ENCODE measurements at regions not wholly inside any gene's neighbourhood (a gene's known extent, or its start where the extent isn't known, plus 50 kb on each side); places are given as distances from the start of the nearest gene placed in this dataset.
A peak's percentile ranks its signal among the peaks of the same experiment; 100 is the strongest.

DNA sequence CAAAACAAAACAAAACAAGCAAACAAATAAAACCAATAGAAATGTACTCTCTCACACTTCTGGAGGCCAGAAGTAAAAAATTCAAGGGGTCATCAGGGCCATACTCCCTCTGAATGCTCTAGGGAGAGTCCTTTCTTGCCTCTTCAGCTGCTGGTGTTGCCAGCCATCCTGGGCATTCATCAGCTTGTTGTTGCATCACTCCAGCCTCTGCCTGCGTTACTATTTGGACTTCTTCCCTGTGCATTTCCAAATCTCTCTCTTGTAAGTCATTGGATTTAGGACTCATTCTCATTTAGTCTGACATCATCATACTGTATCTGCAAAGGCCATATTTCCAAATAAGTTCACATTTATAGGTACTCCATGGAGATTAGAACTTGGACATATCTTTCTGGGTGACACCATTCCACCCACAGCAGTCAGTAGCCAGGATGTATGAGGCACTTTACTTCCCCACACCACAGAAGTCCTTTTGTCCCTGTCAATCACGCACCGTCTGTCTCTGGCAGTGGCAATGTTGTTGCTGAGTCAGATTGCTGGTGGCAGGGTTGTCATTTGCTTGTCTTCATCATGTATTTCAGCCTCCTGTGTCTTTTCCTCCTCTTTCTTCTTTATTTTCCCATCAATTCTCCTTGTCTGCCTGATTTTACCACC, 151.0 kb upstream of the KCNJ6 start:
- DNase-seq, result peak in 2 of 3 donors; percentile 4 to 33
- Histone ChIP-seq H3K9me3 (ENCODE audit: control insufficient read depth in 4 of 4, insufficient read depth in 3 of 4, low read length in 3 of 4) (no peaks in the 10 kb centered on the region), H3K4me1 (ENCODE audit: control insufficient read depth in 5 of 5, insufficient read depth in 5 of 5, low read length in 5 of 5) (no peaks in the 10 kb centered on the region), H3K27me3 (ENCODE audit: control insufficient read depth in 3 of 3, insufficient read depth in 3 of 3, low read length in 2 of 3) (peaks cover 0 to 4% (median 3%) of the 10 kb centered on the region in 3 donors), H3K4me3 (no peak overlapping the region), H3K27ac (ENCODE audit: low read depth in 1 of 2, low read length in 1 of 2) (no peak overlapping the region), H3K36me3 (ENCODE audit: control insufficient read depth in 4 of 4, insufficient read depth in 4 of 4, low read length in 4 of 4) (no peaks in the 10 kb centered on the region), H3K9ac (ENCODE audit: insufficient read depth in 1 of 2, low read length in 2 of 2) (no peak overlapping the region)
- ATAC-seq (ENCODE audit: insufficient read depth, low FRiP score), result no peak
- TF ChIP-seq, protein P1, sequence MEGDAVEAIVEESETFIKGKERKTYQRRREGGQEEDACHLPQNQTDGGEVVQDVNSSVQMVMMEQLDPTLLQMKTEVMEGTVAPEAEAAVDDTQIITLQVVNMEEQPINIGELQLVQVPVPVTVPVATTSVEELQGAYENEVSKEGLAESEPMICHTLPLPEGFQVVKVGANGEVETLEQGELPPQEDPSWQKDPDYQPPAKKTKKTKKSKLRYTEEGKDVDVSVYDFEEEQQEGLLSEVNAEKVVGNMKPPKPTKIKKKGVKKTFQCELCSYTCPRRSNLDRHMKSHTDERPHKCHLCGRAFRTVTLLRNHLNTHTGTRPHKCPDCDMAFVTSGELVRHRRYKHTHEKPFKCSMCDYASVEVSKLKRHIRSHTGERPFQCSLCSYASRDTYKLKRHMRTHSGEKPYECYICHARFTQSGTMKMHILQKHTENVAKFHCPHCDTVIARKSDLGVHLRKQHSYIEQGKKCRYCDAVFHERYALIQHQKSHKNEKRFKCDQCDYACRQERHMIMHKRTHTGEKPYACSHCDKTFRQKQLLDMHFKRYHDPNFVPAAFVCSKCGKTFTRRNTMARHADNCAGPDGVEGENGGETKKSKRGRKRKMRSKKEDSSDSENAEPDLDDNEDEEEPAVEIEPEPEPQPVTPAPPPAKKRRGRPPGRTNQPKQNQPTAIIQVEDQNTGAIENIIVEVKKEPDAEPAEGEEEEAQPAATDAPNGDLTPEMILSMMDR (IDR thresholded peaks at IDR 0.05; ENCODE audit: control extremely low read depth, extremely low read depth), result no peak
- WGBS, 2 donors, result 71% methylated on average over 3 of the region's 3 CpGs

DNA sequence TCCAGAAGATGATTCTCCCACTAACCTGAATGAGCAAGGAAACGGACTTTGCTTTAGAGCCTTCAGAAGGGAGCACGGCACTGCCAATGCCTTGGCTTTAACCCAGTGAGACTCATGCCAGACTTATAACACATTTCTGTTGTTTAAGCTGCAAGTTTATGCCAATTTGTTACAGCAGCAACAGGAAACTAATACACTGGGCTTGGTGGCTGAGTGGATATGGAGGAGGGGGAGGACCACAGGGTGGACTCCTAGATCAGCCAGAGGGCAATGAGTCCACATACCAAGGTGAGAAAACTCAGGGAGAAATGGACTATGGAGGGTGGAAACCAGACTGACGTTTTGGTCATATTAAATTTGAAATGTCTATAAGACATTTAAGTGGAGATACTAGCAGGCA, 156.2 kb upstream of the KCNJ6 start:
- H3K36me3 ChIP-seq (ENCODE audit: control insufficient read depth in 4 of 4, insufficient read depth in 4 of 4, low read length in 4 of 4), result no peaks in the 10 kb centered on the region
- 82 to 86% methylated on average over 3 of the region's 3 CpGs for WGBS, 2 donors
- no peak overlapping the region for H3K9ac ChIP-seq (ENCODE audit: insufficient read depth in 1 of 2, low read length in 2 of 2)
- no peak for DNase-seq
- TF ChIP-seq, protein P1 (IDR thresholded peaks at IDR 0.05; ENCODE audit: control extremely low read depth, extremely low read depth), result no peak
- ATAC-seq (ENCODE audit: insufficient read depth, low FRiP score), result no peak
- peaks cover 0 to 4% (median 3%) of the 10 kb centered on the region in 3 donors for H3K27me3 ChIP-seq (ENCODE audit: control insufficient read depth in 3 of 3, insufficient read depth in 3 of 3, low read length in 2 of 3)
- H3K4me1 ChIP-seq (ENCODE audit: control insufficient read depth in 5 of 5, insufficient read depth in 5 of 5, low read length in 5 of 5), result no peaks in the 10 kb centered on the region
- peaks cover 0 to 5% (median 1%) of the 10 kb centered on the region in 4 donors for H3K9me3 ChIP-seq (ENCODE audit: control insufficient read depth in 4 of 4, insufficient read depth in 3 of 4, low read length in 3 of 4)
- H3K4me3 ChIP-seq, result no peak overlapping the region
- no peak overlapping the region for H3K27ac ChIP-seq (ENCODE audit: low read depth in 1 of 2, low read length in 1 of 2)

DNA sequence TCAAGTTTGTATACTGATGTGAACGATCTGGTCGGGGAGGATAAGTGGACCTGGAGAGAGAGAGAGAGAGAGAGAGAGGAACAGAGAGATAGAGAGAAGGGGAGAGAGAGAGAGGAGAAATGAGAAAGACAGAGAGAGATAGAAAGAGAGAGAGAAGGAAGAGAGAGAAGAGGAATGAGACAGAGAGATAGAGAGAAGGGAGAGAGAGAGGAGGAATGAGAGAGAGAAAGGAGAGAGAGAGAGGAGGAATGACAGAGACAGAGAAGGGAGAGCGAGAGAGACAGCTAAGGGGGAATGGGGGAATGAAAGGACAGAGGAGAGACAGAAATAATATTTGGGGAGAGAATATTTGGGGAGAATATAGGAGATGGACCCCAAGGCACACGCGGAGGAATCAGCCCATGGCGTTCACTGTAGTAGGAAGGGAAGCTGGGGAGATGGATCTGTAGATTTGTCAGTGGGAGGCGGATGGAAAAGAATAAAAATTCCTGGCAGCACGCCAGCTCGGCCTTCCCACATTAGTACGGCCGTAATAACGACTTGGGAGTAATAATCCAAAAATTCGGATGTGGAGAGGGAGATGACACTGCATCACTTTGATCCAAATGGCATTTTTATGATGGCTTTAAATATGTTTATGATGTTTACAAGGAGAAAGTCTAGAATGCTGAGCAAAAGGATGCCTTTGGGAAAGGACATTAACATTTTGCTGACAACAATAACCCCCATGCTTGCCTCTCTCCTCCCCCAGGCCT, 159.8 kb upstream of the KCNJ6 start:
- ATAC-seq (ENCODE audit: insufficient read depth, low FRiP score) (no peak), DNase-seq (peak in 2 of 3 donors; percentile 17 to 39)
- H3K9me3 ChIP-seq (ENCODE audit: control insufficient read depth in 4 of 4, insufficient read depth in 3 of 4, low read length in 3 of 4), result peaks cover 0 to 5% (median 1%) of the 10 kb centered on the region in 4 donors
- no peaks in the 10 kb centered on the region for H3K36me3 ChIP-seq (ENCODE audit: control insufficient read depth in 4 of 4, insufficient read depth in 4 of 4, low read length in 4 of 4)
- no peak overlapping the region for H3K9ac ChIP-seq (ENCODE audit: insufficient read depth in 1 of 2, low read length in 2 of 2)
- H3K4me1 ChIP-seq (ENCODE audit: control insufficient read depth in 5 of 5, insufficient read depth in 5 of 5, low read length in 5 of 5), result peaks cover 0 to 6% (median 0%) of the 10 kb centered on the region in 5 donors
- whole genome bisulfite sequencing, 2 donors, result 73 to 80% methylated on average over 13 of the region's 13 CpGs
- TF ChIP-seq, protein P1 (IDR thresholded peaks at IDR 0.05; ENCODE audit: control extremely low read depth, extremely low read depth), result no peak
- no peak overlapping the region for H3K4me3 ChIP-seq
- no peak overlapping the region for H3K27ac ChIP-seq (ENCODE audit: low read depth in 1 of 2, low read length in 1 of 2)
- H3K27me3 ChIP-seq (ENCODE audit: control insufficient read depth in 3 of 3, insufficient read depth in 3 of 3, low read length in 2 of 3), result no peaks in the 10 kb centered on the region

Data from lung (tissue), 11 donors.